ENCODE measurements at regions not wholly inside any gene's neighbourhood (a gene's known extent, or its start where the extent isn't known, plus 50 kb on each side); places are given as distances from the start of the nearest gene placed in this dataset.

GRCh38 chr5:92907938-92908606 is 672.9 kb downstream of the NR2F1-AS1 start (continued):
- TF ChIP-seq NKRF (conservative IDR thresholded peaks at IDR 0.05) (no peak), BCL11A (IDR thresholded peaks at IDR 0.05; ENCODE audit: low read depth, low read length) (no peak), NR2C2 (IDR thresholded peaks at IDR 0.05; ENCODE audit: borderline replicate concordance, control insufficient read depth, insufficient read length, low read depth) (no peak), STAT3 (IDR thresholded peaks at IDR 0.05; ENCODE audit: low read depth, low read length) (no peak), CEBPB (IDR thresholded peaks at IDR 0.05; ENCODE audit: borderline replicate concordance in 1 of 2, low read depth in 2 of 2, low read length in 2 of 2) (no peak), NR2C1 (IDR thresholded peaks at IDR 0.05) (peak; percentile 51), POLR2AphosphoS5 (IDR thresholded peaks at IDR 0.05; ENCODE audit: low read length) (no peak), MEF2B (IDR thresholded peaks at IDR 0.05; ENCODE audit: partially characterized antibody, poor library complexity, severe bottlenecking) (peak; percentile 73), TCF12 (IDR thresholded peaks at IDR 0.05; ENCODE audit: low read depth, low read length) (no peak), CHD4 (IDR thresholded peaks at IDR 0.05) (no peak), E2F4 (IDR thresholded peaks at IDR 0.05; ENCODE audit: low read depth, low read length) (no peak), CBX5 (IDR thresholded peaks at IDR 0.05; ENCODE audit: low read depth) (no peak), ATF2 (IDR thresholded peaks at IDR 0.05; ENCODE audit: low read length) (0 out of 2 replicates have a peak, but pooled peaks have one; percentile 31), EP300 (IDR thresholded peaks at IDR 0.05; ENCODE audit: borderline replicate concordance in 1 of 2, control insufficient read depth in 1 of 2, low read depth in 2 of 2, low read length in 2 of 2) (no peak), ZNF274 (IDR thresholded peaks at IDR 0.05; ENCODE audit: insufficient read depth, insufficient read length) (no peak), SMARCA5 (IDR thresholded peaks at IDR 0.05) (no peak), ZZZ3 (IDR thresholded peaks at IDR 0.05; ENCODE audit: control insufficient read depth, insufficient read length, low read depth) (no peak), USF2 (IDR thresholded peaks at IDR 0.05; ENCODE audit: borderline replicate concordance, low read depth, low read length) (no peak), NFXL1 (IDR thresholded peaks at IDR 0.05; ENCODE audit: borderline replicate concordance) (no peak), CHD2 (IDR thresholded peaks at IDR 0.05; ENCODE audit: borderline replicate concordance, low read depth, low read length) (peak; percentile 22; the same call in 1 of the 2 replicates), SRF (IDR thresholded peaks at IDR 0.05; ENCODE audit: low read depth in 2 of 2, low read length in 2 of 2) (no peak), HCFC1 (IDR thresholded peaks at IDR 0.05; ENCODE audit: low read length) (no peak), GATAD2B (conservative IDR thresholded peaks at IDR 0.05; ENCODE audit: low read depth) (no peak), IRF4 (IDR thresholded peaks at IDR 0.05; ENCODE audit: low read depth, low read length) (no peak), RELB (IDR thresholded peaks at IDR 0.05; ENCODE audit: low read depth) (no peak)

Data from GM12878 (cell line).